Thymus (tissue), 11 donors: ENCODE measurements at regions not wholly inside any gene's neighbourhood (a gene's known extent, or its start where the extent isn't known, plus 50 kb on each side); places are given as distances from the start of the nearest gene placed in this dataset.
"Not testable (repeated sequence)": the region's sequence is repeated elsewhere in the genome, so short reads cannot be mapped to it uniquely, and the experiment has no call there.

Experiments
- DNase-seq, 9 donors: peaks; one replicate each; pipeline ENCODE4 v3.0.0-alpha.2; 2013; ENCODE audit warnings: low spot score in 9 of 9, low read depth in 6 of 9, missing footprints in 1 of 9
- H3K27ac ChIP-seq, 2 donors: one replicate each; pipeline ENCODE4 v1.5.1; 2013; ENCODE audit warnings: control low read depth in 1 of 2, low read depth in 1 of 2, low read length in 1 of 2, mild to moderate bottlenecking in 1 of 2, moderate library complexity in 1 of 2
- H3K27me3 ChIP-seq, 2 donors: one replicate each; pipeline ENCODE4 v1.5.1; 2013; ENCODE audit warnings: low read length in 1 of 2; ENCODE audit not compliant: control insufficient read depth in 2 of 2, insufficient read depth in 1 of 2
- H3K36me3 ChIP-seq, 2 donors: one replicate each; pipeline ENCODE4 v1.5.1; 2013; ENCODE audit warnings: low read length in 1 of 2, mild to moderate bottlenecking in 1 of 2, moderate library complexity in 1 of 2; ENCODE audit not compliant: control insufficient read depth in 2 of 2, insufficient read depth in 2 of 2
- H3K4me1 ChIP-seq, 2 donors: one replicate each; pipeline ENCODE4 v1.5.1; 2013; ENCODE audit warnings: low read length in 2 of 2; ENCODE audit not compliant: control insufficient read depth in 2 of 2, insufficient read depth in 2 of 2
- H3K4me3 ChIP-seq, 2 donors: one replicate each; pipeline ENCODE4 v1.5.1; 2013; ENCODE audit warnings: low read length in 2 of 2, control low read depth in 1 of 2, mild to moderate bottlenecking in 1 of 2
- H3K9me3 ChIP-seq, 2 donors: one replicate each; pipeline ENCODE4 v1.5.1; 2013; ENCODE audit warnings: low read length in 1 of 2, mild to moderate bottlenecking in 1 of 2; ENCODE audit not compliant: control insufficient read depth in 2 of 2, insufficient read depth in 1 of 2
- WGBS: extraction: QIAGEN DNeasy Blood & Tissue Kit; methylation state at CpG from one replicate; pipeline ENCODE4 v1.1.7; 2013; 5-methylcytosine and 5-hydroxymethylcytosine counted together
- donor health status: healthy.

DNA sequence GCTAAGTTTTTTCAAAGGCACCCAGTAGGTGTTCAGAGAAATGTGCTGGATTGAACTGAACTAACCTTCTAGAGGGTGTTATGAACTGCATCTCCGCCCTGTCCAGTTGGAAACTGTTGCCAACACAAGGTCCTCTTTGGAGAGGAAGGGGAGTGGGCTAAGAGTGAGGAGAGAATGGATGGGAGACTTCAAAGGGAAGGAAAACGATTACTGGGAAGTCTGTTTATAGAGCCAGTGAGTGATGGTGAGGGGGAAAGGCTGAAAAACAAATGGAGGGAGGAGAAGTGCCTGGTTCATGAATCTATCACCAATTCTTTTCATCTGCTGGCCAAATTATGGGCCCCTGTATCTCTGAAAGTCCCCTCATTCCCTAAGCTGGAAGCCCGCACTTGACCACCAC is 86.0 kb upstream of the TBX5 start:
- no peak for DNase-seq
- no peaks in the 10 kb centered on the region for H3K27me3 ChIP-seq
- H3K27ac ChIP-seq = no peak overlapping the region
- H3K4me3 ChIP-seq = no peak overlapping the region
- peaks cover 0 to 1% of the 10 kb centered on the region in 2 donors for H3K9me3 ChIP-seq
- H3K4me1 ChIP-seq = no peaks in the 10 kb centered on the region
- H3K36me3 ChIP-seq = no peaks in the 10 kb centered on the region
- WGBS = 34% methylated on average over 3 of the region's 3 CpGs

DNA sequence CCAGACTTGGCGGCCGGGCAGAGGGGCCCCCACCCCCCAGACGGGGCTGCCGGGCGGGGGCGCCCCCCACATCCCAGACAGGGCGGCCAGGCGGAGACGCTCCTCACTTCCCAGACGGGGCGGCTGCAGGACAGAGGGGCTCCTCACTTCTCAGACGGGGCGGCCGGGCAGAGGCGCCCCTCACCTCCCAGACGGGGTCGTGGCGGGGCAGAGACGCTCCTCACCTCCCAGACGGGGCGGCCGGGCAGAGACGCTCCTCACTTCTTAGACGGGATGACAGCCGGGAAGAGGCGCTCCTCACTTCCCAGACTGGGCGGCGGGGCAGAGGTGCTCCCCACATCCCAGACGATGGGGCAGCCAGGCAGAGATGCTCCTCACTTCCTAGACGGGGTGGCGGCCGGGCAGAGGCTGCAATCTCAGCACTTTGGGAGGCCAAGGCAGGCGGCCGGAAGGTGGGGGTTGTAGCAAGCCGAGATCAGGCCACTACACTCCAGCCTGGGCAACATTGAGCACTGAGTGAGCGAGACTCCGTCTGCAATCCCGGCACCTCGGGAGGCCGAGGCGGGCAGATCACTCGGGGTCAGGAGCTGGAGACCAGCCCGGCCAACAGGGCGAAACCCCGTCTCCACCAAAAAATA is 79.0 kb upstream of the TBX5 start:
- not testable (repeated sequence) for H3K36me3 ChIP-seq, H3K4me1 ChIP-seq, H3K27ac ChIP-seq, H3K4me3 ChIP-seq, DNase-seq, H3K9me3 ChIP-seq
- H3K27me3 ChIP-seq = peaks cover 5 to 24% of the 10 kb centered on the region in 2 donors
- whole genome bisulfite sequencing = 97% methylated on average over 45 of the region's 45 CpGs

DNA sequence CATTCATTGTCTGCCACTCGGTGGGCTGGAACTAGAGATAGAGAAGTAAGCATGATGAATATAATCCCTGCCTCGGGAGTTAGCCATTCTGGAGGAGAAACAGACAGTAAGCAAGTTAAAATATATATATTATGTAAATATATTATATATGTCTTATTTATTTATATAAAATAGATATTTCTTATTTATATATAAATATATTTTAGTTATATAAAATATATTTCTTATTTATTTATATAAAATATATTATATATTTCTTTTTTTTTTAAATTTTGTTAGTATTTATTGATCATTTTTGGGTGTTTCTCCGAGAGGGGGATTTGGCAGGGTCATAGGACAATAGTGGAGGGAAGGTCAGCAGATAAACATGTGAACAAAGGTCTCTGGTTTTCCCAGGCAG is 78.1 kb upstream of the TBX5 start:
- 71% methylated on average over 3 of the region's 3 CpGs for WGBS
- Histone ChIP-seq H3K27ac (no peak overlapping the region), H3K9me3 (no peaks in the 10 kb centered on the region), H3K4me1 (no peaks in the 10 kb centered on the region), H3K36me3 (no peaks in the 10 kb centered on the region), H3K4me3 (no peak overlapping the region), H3K27me3 (peaks cover 9 to 34% of the 10 kb centered on the region in 2 donors)
- no peak for DNase-seq

DNA sequence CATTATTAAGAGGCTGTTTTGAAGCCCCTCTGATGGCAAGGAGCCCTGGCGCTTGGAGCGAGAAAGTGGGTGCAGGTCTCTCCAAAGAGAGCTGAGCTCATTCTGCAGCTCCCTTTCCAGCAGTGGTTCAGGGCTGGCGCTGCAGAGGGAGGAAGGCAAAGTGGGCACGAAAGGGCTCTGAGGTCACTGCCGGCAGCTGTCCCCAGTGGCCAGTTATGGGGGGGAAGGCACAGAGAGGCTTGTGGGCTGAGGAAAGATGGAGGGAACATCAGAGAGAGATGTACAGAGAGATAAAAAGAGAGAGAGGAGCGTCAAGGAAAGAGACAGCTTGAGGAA is 75.2 kb upstream of the TBX5 start:
- no peak for DNase-seq
- WGBS = 8% methylated on average over 6 of the region's 6 CpGs
- Histone ChIP-seq H3K27ac (no peak overlapping the region), H3K36me3 (no peaks in the 10 kb centered on the region), H3K4me1 (no peaks in the 10 kb centered on the region), H3K4me3 (no peak overlapping the region), H3K9me3 (no peaks in the 10 kb centered on the region), H3K27me3 (peaks cover 18 to 49% of the 10 kb centered on the region in 2 donors)

DNA sequence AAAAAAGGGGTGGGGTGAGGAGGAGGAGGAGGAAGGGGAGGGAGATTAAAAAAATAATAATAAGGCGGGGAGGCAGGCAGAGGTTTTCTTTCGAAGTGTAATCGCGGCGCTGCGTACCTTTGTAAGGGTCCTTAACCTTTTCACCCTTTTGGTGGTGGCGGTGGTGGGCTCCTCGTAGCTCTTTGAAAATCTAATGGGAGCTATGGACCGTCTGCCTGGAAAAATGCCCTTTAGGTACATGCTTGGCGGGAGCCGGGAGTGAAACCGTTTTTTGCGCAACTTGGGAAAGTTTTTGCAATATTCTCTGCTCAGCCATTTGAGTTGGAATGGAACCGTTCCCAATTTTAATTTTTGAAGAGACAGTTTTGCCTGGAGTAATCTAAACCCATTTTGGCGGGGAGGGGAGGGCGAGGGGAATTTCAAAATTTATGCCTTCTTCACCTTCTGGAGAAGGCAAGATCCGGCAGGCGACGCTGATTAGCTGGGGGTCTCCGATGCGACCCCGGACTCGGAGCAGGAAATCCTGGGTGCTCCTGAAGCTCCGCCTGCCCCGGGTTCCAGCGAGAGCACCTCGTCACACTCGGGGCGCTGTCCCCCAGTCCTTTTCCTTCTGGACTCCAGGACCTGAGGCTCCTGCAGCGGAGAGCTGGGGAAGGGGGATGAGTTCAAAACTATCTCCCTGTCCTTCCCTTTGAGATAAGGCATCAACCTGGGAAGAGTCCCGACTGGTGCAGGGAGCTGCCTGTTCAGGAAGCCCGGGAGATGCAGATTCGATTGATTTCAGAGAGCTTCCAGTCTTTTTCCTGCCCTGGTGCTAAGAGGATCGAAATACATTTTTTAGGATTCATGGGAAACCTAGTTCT is 74.6 kb upstream of the TBX5 start:
- WGBS = 5% methylated on average over 34 of the region's 34 CpGs
- no peak for DNase-seq
- no peak overlapping the region for H3K4me3 ChIP-seq
- H3K4me1 ChIP-seq = no peaks in the 10 kb centered on the region
- no peaks in the 10 kb centered on the region for H3K9me3 ChIP-seq
- H3K27me3 ChIP-seq = peaks cover 18 to 49% of the 10 kb centered on the region in 2 donors
- H3K27ac ChIP-seq = no peak overlapping the region
- H3K36me3 ChIP-seq = no peaks in the 10 kb centered on the region

DNA sequence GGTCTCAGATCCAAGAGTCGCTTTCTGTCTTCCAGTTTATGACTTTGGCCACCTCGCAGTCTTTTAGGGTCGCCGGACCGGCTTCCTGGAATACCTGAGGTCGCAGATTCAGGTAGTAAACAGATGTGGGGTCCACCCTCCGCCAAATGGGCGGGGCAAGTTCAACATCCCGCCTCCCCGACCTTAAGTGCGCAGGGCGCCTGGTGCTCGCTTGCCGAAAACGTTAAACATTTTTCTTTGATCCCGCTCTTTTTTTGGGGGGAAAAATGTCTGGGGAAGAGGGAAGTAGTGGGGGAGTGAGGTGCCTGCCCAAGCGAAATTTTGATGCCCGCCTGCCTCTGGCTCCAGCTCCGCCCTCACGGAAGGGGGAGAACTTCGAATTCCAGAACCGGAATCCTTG is 73.9 kb upstream of the TBX5 start:
- Histone ChIP-seq H3K27me3 (peaks cover 18 to 49% of the 10 kb centered on the region in 2 donors), H3K9me3 (no peaks in the 10 kb centered on the region), H3K4me1 (no peaks in the 10 kb centered on the region), H3K4me3 (no peak overlapping the region), H3K36me3 (no peaks in the 10 kb centered on the region), H3K27ac (no peak overlapping the region)
- 4% methylated on average over 22 of the region's 22 CpGs for WGBS
- no peak for DNase-seq

DNA sequence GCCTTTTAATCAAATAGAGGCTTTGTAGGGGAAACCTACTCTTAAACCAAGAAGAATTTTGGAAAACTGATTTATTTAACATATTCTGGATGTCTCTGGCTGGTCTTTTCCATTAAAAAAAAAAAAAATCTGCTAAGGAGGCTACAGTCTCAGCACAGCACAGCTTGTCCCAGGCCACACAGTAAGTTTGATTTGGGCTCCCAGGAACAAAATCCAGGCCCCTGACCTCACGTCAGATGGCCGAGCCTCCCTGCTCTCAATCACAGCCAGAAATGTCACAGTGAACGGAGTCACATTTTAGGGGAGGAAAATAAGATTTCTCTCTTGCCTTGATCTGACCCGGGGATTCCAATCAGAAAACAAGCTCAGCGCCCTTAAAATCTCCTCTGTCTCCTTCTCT is 72.9 kb upstream of the TBX5 start:
- Histone ChIP-seq H3K4me1 (no peaks in the 10 kb centered on the region), H3K4me3 (no peak overlapping the region)
- 22% methylated on average over 5 of the region's 5 CpGs for WGBS

DNA sequence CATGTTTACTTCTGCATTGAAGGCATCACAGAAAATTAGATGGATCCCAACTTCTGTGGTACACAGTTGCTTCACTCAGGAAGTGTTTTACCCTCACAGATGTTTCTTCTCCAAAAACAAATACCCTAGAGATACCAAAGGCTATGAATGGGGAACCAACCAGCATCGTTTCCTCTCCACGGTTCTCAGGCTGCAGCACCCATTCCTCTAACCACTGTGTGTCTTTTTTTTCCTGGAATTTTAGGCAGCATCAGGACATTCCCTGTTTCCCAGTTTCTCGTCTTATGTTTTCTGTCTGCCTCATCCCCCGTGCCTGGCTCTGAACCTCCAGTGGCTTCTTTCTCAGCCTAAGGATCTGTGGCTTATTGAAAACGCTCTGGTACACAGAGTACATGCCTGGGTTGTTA is 72.0 kb upstream of the TBX5 start:
- Histone ChIP-seq H3K27ac (no peak overlapping the region), H3K36me3 (no peaks in the 10 kb centered on the region), H3K9me3 (no peaks in the 10 kb centered on the region), H3K4me1 (no peaks in the 10 kb centered on the region), H3K4me3 (no peak overlapping the region), H3K27me3 (peaks cover 18 to 49% of the 10 kb centered on the region in 2 donors)
- no peak for DNase-seq
- WGBS = 20% methylated on average over 5 of the region's 5 CpGs

More for the DNA sequence above, 72.9 kb upstream of the TBX5 start:
- Histone ChIP-seq H3K27ac (no peak overlapping the region), H3K27me3 (peaks cover 18 to 49% of the 10 kb centered on the region in 2 donors), H3K36me3 (no peaks in the 10 kb centered on the region), H3K9me3 (no peaks in the 10 kb centered on the region)
- no peak for DNase-seq

DNA sequence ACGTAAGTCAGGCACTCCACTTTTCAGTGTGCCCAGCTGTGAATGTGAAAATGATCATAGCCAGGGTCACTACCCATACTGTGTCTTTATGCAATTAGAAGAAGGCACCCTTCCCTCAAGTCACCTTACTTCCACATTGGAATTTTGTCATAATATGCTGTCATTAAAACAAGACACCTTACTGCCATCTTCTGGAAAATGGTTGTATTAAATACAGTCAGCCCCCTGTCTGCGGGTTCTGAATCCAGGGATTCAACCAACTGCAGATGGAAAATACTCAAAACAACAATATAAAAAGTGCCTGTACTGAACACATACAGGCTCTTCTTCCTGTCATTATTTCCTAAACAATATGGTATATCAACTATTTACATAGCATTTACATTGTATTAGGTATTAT is 70.2 kb upstream of the TBX5 start:
- no peaks in the 10 kb centered on the region for H3K9me3 ChIP-seq
- H3K4me1 ChIP-seq = no peaks in the 10 kb centered on the region
- H3K4me3 ChIP-seq = no peak overlapping the region
- no peaks in the 10 kb centered on the region for H3K36me3 ChIP-seq
- 52% methylated on average over 2 of the region's 2 CpGs for WGBS
- peaks cover 18 to 37% of the 10 kb centered on the region in 2 donors for H3K27me3 ChIP-seq
- DNase-seq = no peak
- H3K27ac ChIP-seq = no peak overlapping the region
